Transverse colon (tissue), 4 donors: ENCODE measurements at regions not wholly inside any gene's neighbourhood (a gene's known extent, or its start where the extent isn't known, plus 50 kb on each side); places are given as distances from the start of the nearest gene placed in this dataset.
A peak's percentile ranks its signal among the peaks of the same experiment; 100 is the strongest.
"Not testable (repeated sequence)": the region's sequence is repeated elsewhere in the genome, so short reads cannot be mapped to it uniquely, and the experiment has no call there.

Source experiments
- EP300 ChIP-seq: sonication (generic); formaldehyde crosslinking; IDR thresholded peaks from one replicate; pipeline ENCODE4 v1.6.1; 2017; ENCODE audit warnings: antibody characterized with exemption, low read depth
- POLR2A ChIP-seq: fragments of 450-650 bp; IDR thresholded peaks from one replicate; pipeline ENCODE4 v1.6.1; 2016; ENCODE audit warnings: antibody characterized with exemption, mild to moderate bottlenecking, moderate library complexity
- POLR2AphosphoS5 ChIP-seq, 3 donors: sonication (generic); formaldehyde crosslinking; IDR thresholded peaks; one replicate each; pipeline ENCODE4 v1.6.1; 2016; ENCODE audit warnings: antibody characterized with exemption in 3 of 3
- TF ChIP-seq, protein P1 (sequence below), 5 experiments: fragments of 200-600 bp in 3 of 5; fragments of 450-650 bp in 2 of 5; sonication (generic) in 3 of 5; IDR thresholded peaks; 1 replicate in 2 of 5; 2 replicates in 3 of 5; pipeline ENCODE4 v1.5.1; 2016 to 2017; ENCODE audit warnings: antibody characterized with exemption in 5 of 5, inconsistent platforms in 3 of 5, mild to moderate bottlenecking in 2 of 5, moderate library complexity in 1 of 5

DNA sequence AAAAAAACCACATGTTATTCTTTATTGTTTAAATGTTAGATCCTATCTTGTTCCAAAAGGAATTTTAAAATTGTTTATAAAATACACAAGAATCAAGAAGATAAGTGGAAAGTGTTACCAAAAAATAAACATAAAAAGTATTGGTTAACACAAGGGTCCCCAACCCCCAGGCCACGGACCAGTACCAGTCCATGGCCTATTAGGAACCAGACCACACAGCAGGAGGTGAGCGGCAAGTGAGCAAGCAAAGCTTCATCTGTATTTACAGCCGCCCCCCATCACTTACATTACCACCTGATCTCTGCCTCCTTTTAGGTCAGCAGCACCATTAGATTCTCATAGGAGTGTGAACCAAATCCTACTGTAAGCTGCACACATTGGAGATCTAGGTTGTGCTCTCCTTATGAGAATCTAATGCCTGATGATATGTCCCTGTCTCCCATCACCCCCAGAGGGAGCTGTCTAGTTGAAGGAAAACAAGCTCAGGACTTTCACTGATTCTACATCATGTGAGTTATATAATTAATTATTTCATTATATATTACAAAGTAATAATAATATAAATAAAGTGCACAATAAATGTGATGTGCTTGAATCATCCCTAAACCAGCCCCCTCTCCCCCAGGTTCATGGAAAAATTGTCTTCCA lies 86.3 kb upstream of the CDK13 start:
- TF ChIP-seq, protein P1, sequence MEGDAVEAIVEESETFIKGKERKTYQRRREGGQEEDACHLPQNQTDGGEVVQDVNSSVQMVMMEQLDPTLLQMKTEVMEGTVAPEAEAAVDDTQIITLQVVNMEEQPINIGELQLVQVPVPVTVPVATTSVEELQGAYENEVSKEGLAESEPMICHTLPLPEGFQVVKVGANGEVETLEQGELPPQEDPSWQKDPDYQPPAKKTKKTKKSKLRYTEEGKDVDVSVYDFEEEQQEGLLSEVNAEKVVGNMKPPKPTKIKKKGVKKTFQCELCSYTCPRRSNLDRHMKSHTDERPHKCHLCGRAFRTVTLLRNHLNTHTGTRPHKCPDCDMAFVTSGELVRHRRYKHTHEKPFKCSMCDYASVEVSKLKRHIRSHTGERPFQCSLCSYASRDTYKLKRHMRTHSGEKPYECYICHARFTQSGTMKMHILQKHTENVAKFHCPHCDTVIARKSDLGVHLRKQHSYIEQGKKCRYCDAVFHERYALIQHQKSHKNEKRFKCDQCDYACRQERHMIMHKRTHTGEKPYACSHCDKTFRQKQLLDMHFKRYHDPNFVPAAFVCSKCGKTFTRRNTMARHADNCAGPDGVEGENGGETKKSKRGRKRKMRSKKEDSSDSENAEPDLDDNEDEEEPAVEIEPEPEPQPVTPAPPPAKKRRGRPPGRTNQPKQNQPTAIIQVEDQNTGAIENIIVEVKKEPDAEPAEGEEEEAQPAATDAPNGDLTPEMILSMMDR (IDR thresholded peaks at IDR 0.05) = peak in 2 of 5 experiments; percentile 12 to 14
- TF ChIP-seq POLR2A; EP300; POLR2AphosphoS5 (IDR thresholded peaks at IDR 0.05): not testable (repeated sequence)
